H1 (cell line): ENCODE measurements at regions not wholly inside any gene's neighbourhood (a gene's known extent, or its start where the extent isn't known, plus 50 kb on each side); places are given as distances from the start of the nearest gene placed in this dataset.

ENCODE experiments used
- JUND ChIP-seq: IDR thresholded peaks from 2 replicates; pipeline ENCODE4 v1.6.1; 2011; ENCODE audit warnings: mild to moderate bottlenecking, improper control_type of control experiment, low read length
- KDM1A ChIP-seq: fragments of 200-600, 300-600 bp; sonication (generic); IDR thresholded peaks from 2 replicates; pipeline ENCODE4 v1.7.1; 2016; ENCODE audit warnings: mild to moderate bottlenecking, low read length, borderline replicate concordance
- POLR2A ChIP-seq, 2 experiments: IDR thresholded peaks; 1 replicate in 1 of 2; 2 replicates in 1 of 2; pipeline ENCODE4 v1.6.1; 2011; ENCODE audit warnings: low read depth in 2 of 2, low read length in 2 of 2, mild to moderate bottlenecking in 2 of 2; ENCODE audit errors: control extremely low read depth in 1 of 2
- SUZ12 ChIP-seq: fragments of 200-600 bp; sonication (generic); IDR thresholded peaks from 2 replicates; pipeline ENCODE4 v1.6.1; 2012; ENCODE audit warnings: mild to moderate bottlenecking, inconsistent platforms, low read length, moderate library complexity, mixed read lengths

- no peak for TF ChIP-seq SUZ12
- TF ChIP-seq POLR2A (IDR thresholded peaks at IDR 0.05; ENCODE audit: control extremely low read depth in 1 of 2, low read depth in 2 of 2, low read length in 2 of 2): no peak
- TF ChIP-seq KDM1A: no peak
- no peak for TF ChIP-seq JUND
Measured at GRCh38 chr12:4044101-4044500, 170.9 kb upstream of the PARP11 start.
